ENCODE measurements at regions not wholly inside any gene's neighbourhood (a gene's known extent, or its start where the extent isn't known, plus 50 kb on each side); places are given as distances from the start of the nearest gene placed in this dataset.

- dilution Hi-C loops (cut with MboI; ENCODE audit: extremely low pct_ligation_motif_present, low sequenced_read_pairs): no loop called here
- H3K9me1 ChIP-seq (ENCODE audit: control insufficient read depth, extremely low read depth, insufficient read depth, low read length): no peaks in the 10 kb centered on the region
- H3K9ac ChIP-seq (ENCODE audit: control insufficient read depth, extremely low read depth, insufficient read depth, low read length): no peak overlapping the region
- no peaks in the 10 kb centered on the region for H3K9me3 ChIP-seq (ENCODE audit: control insufficient read depth, low read depth, low read length)
- H3K27ac ChIP-seq (ENCODE audit: control insufficient read depth, insufficient read depth, low read length): no peak overlapping the region
- no peak overlapping the region for H3K4me3 ChIP-seq (ENCODE audit: control insufficient read depth in 2 of 3, extremely low read depth in 1 of 3, insufficient read depth in 2 of 3, low read depth in 1 of 3, low read length in 3 of 3)
- FAIRE-seq (no peak), DNase-seq (ENCODE audit: low read depth, low spot score) (no peak)
- no peaks in the 10 kb centered on the region for H3K36me3 ChIP-seq (ENCODE audit: control insufficient read depth in 2 of 2, extremely low read depth in 1 of 2, insufficient read depth in 2 of 2, low read length in 2 of 2)
- no peak for TF ChIP-seq EZH2 (IDR thresholded peaks at IDR 0.05; ENCODE audit: low read length)
- TF ChIP-seq CTCF (optimal IDR thresholded peaks at IDR 0.05 in 1 of 3, IDR thresholded peaks at IDR 0.05 in 1 of 3, conservative IDR thresholded peaks at IDR 0.05 in 1 of 3; ENCODE audit: extremely low read depth in 1 of 3, insufficient read depth in 2 of 3, low read length in 3 of 3): no peak
- no peaks in the 10 kb centered on the region for H4K20me1 ChIP-seq (ENCODE audit: control insufficient read depth, extremely low read depth, insufficient read depth, low read length)
- H3K27me3 ChIP-seq (ENCODE audit: control insufficient read depth, extremely low read depth, insufficient read depth, low read length): no peaks in the 10 kb centered on the region
- no peak overlapping the region for H2AFZ ChIP-seq (ENCODE audit: control insufficient read depth, low read length)
- no peaks in the 10 kb centered on the region for H3K4me1 ChIP-seq (ENCODE audit: control insufficient read depth, extremely low read depth, insufficient read depth, low read length)
- no peaks in the 10 kb centered on the region for H3K79me2 ChIP-seq (ENCODE audit: control insufficient read depth, insufficient read depth, low read length)
- H3K4me2 ChIP-seq (ENCODE audit: control insufficient read depth, extremely low read depth, insufficient read depth, low read depth, low read length): no peak overlapping the region
Observed at GRCh38 chr14:58769011-58769643, 131.4 kb downstream of the DACT1 start.

- no peak for TF ChIP-seq CTCF (optimal IDR thresholded peaks at IDR 0.05 in 1 of 3, IDR thresholded peaks at IDR 0.05 in 1 of 3, conservative IDR thresholded peaks at IDR 0.05 in 1 of 3; ENCODE audit: extremely low read depth in 1 of 3, insufficient read depth in 2 of 3, low read length in 3 of 3)
- TF ChIP-seq EZH2 (IDR thresholded peaks at IDR 0.05; ENCODE audit: low read length): no peak
- DNase-seq (ENCODE audit: low read depth, low spot score) (no peak), FAIRE-seq (no peak)
- Histone ChIP-seq H3K4me3 (ENCODE audit: control insufficient read depth in 2 of 3, extremely low read depth in 1 of 3, insufficient read depth in 2 of 3, low read depth in 1 of 3, low read length in 3 of 3) (no peak overlapping the region), H3K27ac (ENCODE audit: control insufficient read depth, insufficient read depth, low read length) (no peak overlapping the region), H3K9ac (ENCODE audit: control insufficient read depth, extremely low read depth, insufficient read depth, low read length) (no peak overlapping the region), H3K79me2 (ENCODE audit: control insufficient read depth, insufficient read depth, low read length) (no peaks in the 10 kb centered on the region), H4K20me1 (ENCODE audit: control insufficient read depth, extremely low read depth, insufficient read depth, low read length) (no peaks in the 10 kb centered on the region), H3K36me3 (ENCODE audit: control insufficient read depth in 2 of 2, extremely low read depth in 1 of 2, insufficient read depth in 2 of 2, low read length in 2 of 2) (no peaks in the 10 kb centered on the region), H3K4me2 (ENCODE audit: control insufficient read depth, extremely low read depth, insufficient read depth, low read depth, low read length) (no peak overlapping the region), H3K27me3 (ENCODE audit: control insufficient read depth, extremely low read depth, insufficient read depth, low read length) (no peaks in the 10 kb centered on the region), H2AFZ (ENCODE audit: control insufficient read depth, low read length) (no peak overlapping the region), H3K9me1 (ENCODE audit: control insufficient read depth, extremely low read depth, insufficient read depth, low read length) (no peaks in the 10 kb centered on the region), H3K9me3 (ENCODE audit: control insufficient read depth, low read depth, low read length) (no peaks in the 10 kb centered on the region), H3K4me1 (ENCODE audit: control insufficient read depth, extremely low read depth, insufficient read depth, low read length) (no peaks in the 10 kb centered on the region)
- dilution Hi-C loops (cut with MboI; ENCODE audit: extremely low pct_ligation_motif_present, low sequenced_read_pairs): no loop called here
Observed at GRCh38 chr14:58769771-58770170, 132.0 kb downstream of the DACT1 start.

Measured in keratinocyte (primary cell).